DND-41 (cell line): ENCODE measurements at regions not wholly inside any gene's neighbourhood (a gene's known extent, or its start where the extent isn't known, plus 50 kb on each side); places are given as distances from the start of the nearest gene placed in this dataset.

ENCODE experiments used
- ATAC-seq: fragments of 200-7000 bp; cut with Tn5 transposase; 3 replicates; pipeline ENCODE4 v1.9.1; 2021; ENCODE audit warnings: low read depth; ENCODE audit not compliant: insufficient read depth
- DNase-seq: peaks from one replicate; pipeline ENCODE4 v3.0.0-alpha.2; 2020
- H2AFZ ChIP-seq: 2 replicates; pipeline ENCODE4 v1.6.0; 2012; ENCODE audit warnings: low read depth, low read length
- H3K27ac ChIP-seq: 2 replicates; pipeline ENCODE4 v1.5.1; 2012; ENCODE audit warnings: low read length, inconsistent platforms
- H3K27me3 ChIP-seq: fragments of 200-600 bp; sonication (generic); 2 replicates; pipeline ENCODE4 v1.6.0; 2012; ENCODE audit warnings: low read length, mild to moderate bottlenecking, inconsistent platforms; ENCODE audit not compliant: insufficient read depth, poor library complexity
- H3K36me3 ChIP-seq: 2 replicates; pipeline ENCODE4 v1.5.1; 2012; ENCODE audit warnings: low read length, inconsistent platforms; ENCODE audit not compliant: insufficient read depth
- H3K4me1 ChIP-seq: 2 replicates; pipeline ENCODE4 v1.5.1; 2012; ENCODE audit warnings: mild to moderate bottlenecking, low read length; ENCODE audit not compliant: insufficient read depth
- H3K4me2 ChIP-seq: 2 replicates; pipeline ENCODE4 v1.6.0; 2012; ENCODE audit warnings: mild to moderate bottlenecking, moderate library complexity, low read length, inconsistent platforms; ENCODE audit not compliant: insufficient read depth
- H3K4me3 ChIP-seq, 2 experiments: fragments of 200-600 bp in 1 of 2; shearing (Covaris generic) in 1 of 2; 2 replicates each; pipeline ENCODE4 v1.5.1; 2012 to 2016; ENCODE audit warnings: inconsistent platforms in 2 of 2, low read length in 2 of 2, mild to moderate bottlenecking in 2 of 2, low read depth in 1 of 2, moderate library complexity in 1 of 2
- H3K79me2 ChIP-seq: 2 replicates; pipeline ENCODE4 v1.6.0; 2012; ENCODE audit warnings: low read length, inconsistent platforms; ENCODE audit not compliant: insufficient read depth
- H3K9ac ChIP-seq: 2 replicates; pipeline ENCODE4 v1.6.0; 2012; ENCODE audit warnings: low read depth, mild to moderate bottlenecking, inconsistent platforms, low read length, moderate library complexity
- H3K9me3 ChIP-seq: 2 replicates; pipeline ENCODE4 v1.5.1; 2012; ENCODE audit warnings: low read length, moderate library complexity, mild to moderate bottlenecking, inconsistent platforms; ENCODE audit not compliant: insufficient read depth, severe bottlenecking
- H4K20me1 ChIP-seq: 2 replicates; pipeline ENCODE4 v1.6.0; 2012; ENCODE audit warnings: low read length; ENCODE audit not compliant: insufficient read depth
- CTCF ChIP-seq: IDR thresholded peaks from 2 replicates; pipeline ENCODE4 v1.5.1; 2012; ENCODE audit warnings: borderline replicate concordance, low read length, moderate library complexity, mild to moderate bottlenecking; ENCODE audit not compliant: poor library complexity, severe bottlenecking; ENCODE audit errors: extremely low read depth
- EZH2 ChIP-seq: IDR thresholded peaks from 3 replicates; pipeline ENCODE4 v1.6.1; 2012; ENCODE audit warnings: borderline replicate concordance, low read depth, mild to moderate bottlenecking, moderate library complexity, low read length, inconsistent platforms; ENCODE audit not compliant: severe bottlenecking

DNA sequence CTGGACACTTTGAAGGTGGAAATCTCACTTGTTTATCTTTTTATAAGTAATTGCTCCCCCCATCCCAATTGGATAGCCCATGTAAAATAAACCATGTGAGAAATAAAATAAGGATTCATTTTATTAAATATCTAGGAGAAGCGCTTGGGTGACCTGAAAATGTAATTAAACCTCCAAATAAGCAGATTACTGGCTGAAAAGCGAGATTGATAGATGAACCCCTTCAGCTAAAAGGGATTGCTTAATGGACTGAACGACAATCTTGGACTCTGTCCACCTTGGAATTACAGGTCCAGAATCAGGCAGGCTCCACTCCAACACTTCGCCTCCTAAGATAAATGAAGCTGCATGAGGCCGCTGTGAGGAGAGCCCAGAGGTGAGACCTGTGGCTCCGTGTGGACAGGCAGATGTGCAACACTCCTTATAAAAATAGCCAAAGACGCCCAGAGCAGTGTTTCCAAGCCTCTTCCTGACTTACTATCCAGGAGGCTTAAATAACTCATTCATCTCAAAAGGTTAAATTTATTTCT lies 441.5 kb downstream of the MTX2 start:
- DNase-seq (no peak), ATAC-seq (no peak)
- H3K9me3 ChIP-seq, result no peaks in the 10 kb centered on the region
- H3K9ac ChIP-seq, result no peak overlapping the region
- no peaks in the 10 kb centered on the region for H3K79me2 ChIP-seq
- TF ChIP-seq CTCF (no peak), EZH2 (no peak)
- H3K4me1 ChIP-seq, result no peaks in the 10 kb centered on the region
- H3K27ac ChIP-seq, result no peak overlapping the region
- H3K4me3 ChIP-seq, result no peak overlapping the region
- peaks cover 4% of the 10 kb centered on the region for H3K27me3 ChIP-seq
- no peaks in the 10 kb centered on the region for H4K20me1 ChIP-seq
- H3K4me2 ChIP-seq, result no peak overlapping the region
- H2AFZ ChIP-seq, result no peak overlapping the region
- H3K36me3 ChIP-seq, result no peaks in the 10 kb centered on the region

- Histone ChIP-seq H3K36me3 (no peaks in the 10 kb centered on the region), H3K79me2 (no peaks in the 10 kb centered on the region), H3K27me3 (no peaks in the 10 kb centered on the region), H3K4me2 (no peak overlapping the region), H3K9ac (no peak overlapping the region), H4K20me1 (no peaks in the 10 kb centered on the region), H3K27ac (no peak overlapping the region), H3K4me1 (no peaks in the 10 kb centered on the region), H2AFZ (no peak overlapping the region), H3K4me3 (no peak overlapping the region), H3K9me3 (no peaks in the 10 kb centered on the region)
- TF ChIP-seq EZH2 (no peak), CTCF (no peak)
- DNase-seq (no peak), ATAC-seq (no peak)
These were observed 456.8 kb downstream of the MTX2 start for GRCh38 chr2:176725873-176726645.

DNA sequence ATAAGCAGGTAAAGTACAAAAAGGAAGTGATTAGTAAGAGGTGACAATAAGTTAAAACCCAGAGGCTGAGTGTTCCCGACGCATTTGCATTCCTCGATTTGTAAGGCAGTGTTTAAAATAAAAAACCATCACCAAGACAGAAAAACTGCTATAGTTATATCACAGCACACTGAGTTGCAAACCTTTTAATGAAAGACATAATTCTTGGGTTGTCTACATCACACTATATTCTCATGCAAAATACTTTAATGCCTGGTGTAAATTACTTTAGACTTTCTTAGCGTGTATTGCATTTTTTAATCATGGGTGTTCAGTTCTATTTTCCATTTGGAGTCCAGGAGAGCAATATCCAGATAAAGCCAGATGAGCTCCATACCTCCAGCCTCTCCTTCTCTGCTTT lies 458.5 kb downstream of the MTX2 start:
- H3K4me2 ChIP-seq, result no peak overlapping the region
- H3K27me3 ChIP-seq, result no peaks in the 10 kb centered on the region
- DNase-seq (no peak), ATAC-seq (no peak)
- no peaks in the 10 kb centered on the region for H3K36me3 ChIP-seq
- TF ChIP-seq EZH2, result no peak
- no peak for TF ChIP-seq CTCF
- no peak overlapping the region for H3K27ac ChIP-seq
- no peaks in the 10 kb centered on the region for H3K9me3 ChIP-seq
- H2AFZ ChIP-seq, result no peak overlapping the region
- no peaks in the 10 kb centered on the region for H3K79me2 ChIP-seq
- no peak overlapping the region for H3K4me3 ChIP-seq
- no peaks in the 10 kb centered on the region for H4K20me1 ChIP-seq
- no peaks in the 10 kb centered on the region for H3K4me1 ChIP-seq
- H3K9ac ChIP-seq, result no peak overlapping the region
